IMR-90 (cell line): ENCODE measurements at regions not wholly inside any gene's neighbourhood (a gene's known extent, or its start where the extent isn't known, plus 50 kb on each side); places are given as distances from the start of the nearest gene placed in this dataset.

Source experiments
- ATAC-seq: fragments of 200-7000 bp; cut with Tn5 transposase; 2 replicates; pipeline ENCODE4 v1.9.1; 2020; ENCODE audit warnings: low read depth, mild to moderate bottlenecking, moderate library complexity
- BruUV-seq: library from RNA; stranded (reverse); fragments of 400-500 nt; replicated peaks from 2 replicates; lab custom pipeline; 2021; lab: Mats Ljungman, UMichigan
- CTCF ChIA-PET: fragments of 300-600 bp; formaldehyde crosslinking; extraction: SDS; loops from one replicate; lab custom pipeline; 2021; ENCODE audit warnings: antibody characterized with exemption; lab: Yijun Ruan, JAX
- POLR2A ChIA-PET: fragments of 300-600 bp; sonication (Branson Sonifier 250); formaldehyde crosslinking; loops from one replicate; lab custom pipeline; 2022; ENCODE audit warnings: antibody characterized with exemption; ENCODE audit not compliant: unreplicated experiment; lab: Charles Lee
- DNase-seq: peaks from one replicate; pipeline ENCODE4 v3.0.0; 2013
- H2AFZ ChIP-seq: replicated peaks from 2 replicates; pipeline ENCODE3; 2013; ENCODE audit warnings: low read length, mild to moderate bottlenecking; ENCODE audit not compliant: poor library complexity
- H2AK5ac ChIP-seq: 2 replicates; pipeline ENCODE4 v1.6.1; 2013; ENCODE audit warnings: low read depth, low read length, inconsistent platforms
- H2AK9ac ChIP-seq: replicated peaks from 2 replicates; pipeline ENCODE3; 2013; ENCODE audit warnings: mild to moderate bottlenecking, low read depth, low read length, moderate library complexity; ENCODE audit not compliant: poor library complexity
- H2BK120ac ChIP-seq: 2 replicates; pipeline ENCODE4 v1.6.1; 2013; ENCODE audit warnings: low read depth, low read length, inconsistent platforms
- H2BK15ac ChIP-seq: 3 replicates; pipeline ENCODE4 v1.6.1; 2013; ENCODE audit warnings: low read depth, low read length, inconsistent platforms
- H2BK20ac ChIP-seq: 2 replicates; pipeline ENCODE4 v1.6.1; 2013; ENCODE audit warnings: low read depth, mild to moderate bottlenecking, inconsistent platforms, low read length, moderate library complexity
- H2BK5ac ChIP-seq: 2 replicates; pipeline ENCODE4 v1.6.1; 2013; ENCODE audit warnings: mild to moderate bottlenecking, low read depth, low read length, inconsistent platforms; ENCODE audit not compliant: poor library complexity, severe bottlenecking
- H3K14ac ChIP-seq: replicated peaks from 2 replicates; pipeline ENCODE4 v1.6.1; 2013; ENCODE audit warnings: low read depth, low read length, inconsistent platforms
- H3K18ac ChIP-seq: 2 replicates; pipeline ENCODE4 v1.6.1; 2013; ENCODE audit warnings: low read depth, low read length, control low read depth
- H3K23ac ChIP-seq: 2 replicates; pipeline ENCODE4 v1.6.1; 2013; ENCODE audit warnings: low read depth, low read length, inconsistent platforms
- H3K27ac ChIP-seq: 2 replicates; pipeline ENCODE4 v1.5.1; 2013; ENCODE audit warnings: mild to moderate bottlenecking, control low read depth, low read length; ENCODE audit not compliant: insufficient read depth
- H3K27me3 ChIP-seq: 2 replicates; pipeline ENCODE4 v1.6.1; 2013; ENCODE audit warnings: low read length; ENCODE audit not compliant: control insufficient read depth, insufficient read depth
- H3K36me3 ChIP-seq: 2 replicates; pipeline ENCODE4 v1.6.1; 2013; ENCODE audit warnings: low read length, mixed read lengths; ENCODE audit not compliant: control insufficient read depth, insufficient read depth
- H3K4ac ChIP-seq: 2 replicates; pipeline ENCODE4 v1.6.1; 2013; ENCODE audit warnings: low read depth, low read length, inconsistent platforms
- H3K4me1 ChIP-seq: 2 replicates; pipeline ENCODE4 v1.6.1; 2013; ENCODE audit warnings: low read length, mixed read lengths; ENCODE audit not compliant: control insufficient read depth, insufficient read depth
- H3K4me2 ChIP-seq: 2 replicates; pipeline ENCODE4 v1.6.1; 2013; ENCODE audit warnings: low read depth, mild to moderate bottlenecking, control low read depth, low read length, moderate library complexity
- H3K4me3 ChIP-seq: 2 replicates; pipeline ENCODE4 v1.5.1; 2013; ENCODE audit warnings: low read depth, mild to moderate bottlenecking, control low read depth, low read length, moderate library complexity; ENCODE audit not compliant: insufficient read depth
- H3K56ac ChIP-seq: 2 replicates; pipeline ENCODE4 v1.6.1; 2013; ENCODE audit warnings: low read length, inconsistent platforms; ENCODE audit not compliant: insufficient read depth; ENCODE audit errors: extremely low read depth
- H3K79me1 ChIP-seq, 2 experiments: 2 replicates each; pipeline ENCODE4 v1.6.1; 2013; ENCODE audit warnings: low read length in 2 of 2, inconsistent platforms in 1 of 2, low read depth in 1 of 2
- H3K9ac ChIP-seq: 2 replicates; pipeline ENCODE4 v1.6.1; 2013; ENCODE audit warnings: low read depth, low read length, control low read depth
- H3K9me1 ChIP-seq: 2 replicates; pipeline ENCODE4 v1.6.1; 2013; ENCODE audit warnings: low read length, inconsistent platforms; ENCODE audit not compliant: insufficient read depth
- H3K9me3 ChIP-seq: 2 replicates; pipeline ENCODE4 v1.6.1; 2013; ENCODE audit warnings: low read length; ENCODE audit not compliant: control insufficient read depth, insufficient read depth
- H4K20me1 ChIP-seq: 2 replicates; pipeline ENCODE4 v1.6.1; 2013; ENCODE audit warnings: low read length, inconsistent platforms; ENCODE audit not compliant: insufficient read depth
- H4K5ac ChIP-seq: 2 replicates; pipeline ENCODE4 v1.6.1; 2013; ENCODE audit warnings: mild to moderate bottlenecking, low read depth, low read length, control low read depth
- H4K8ac ChIP-seq, 2 experiments: 2 replicates each; pipeline ENCODE4 v1.6.1; 2013; ENCODE audit warnings: low read depth in 2 of 2, low read length in 2 of 2, control low read depth in 1 of 2, inconsistent platforms in 1 of 2
- H4K91ac ChIP-seq: 2 replicates; pipeline ENCODE4 v1.6.1; 2013; ENCODE audit warnings: low read depth, low read length, inconsistent platforms; ENCODE audit not compliant: insufficient read depth
- BHLHE40 ChIP-seq: fragments of 150-350 bp; IDR thresholded peaks from 2 replicates; pipeline ENCODE4 v1.6.1; 2016; ENCODE audit warnings: mild to moderate bottlenecking, low read depth, low read length
- CEBPB ChIP-seq: IDR thresholded peaks from 2 replicates; pipeline ENCODE4 v1.6.1; 2012; ENCODE audit warnings: low read depth, low read length, improper control_type of control experiment
- CHD1 ChIP-seq: IDR thresholded peaks from 2 replicates; pipeline ENCODE4 v1.6.1; 2012; ENCODE audit warnings: low read depth, low read length, improper control_type of control experiment
- FOS ChIP-seq: fragments of 150-350 bp; IDR thresholded peaks from 2 replicates; pipeline ENCODE4 v1.6.1; 2016; ENCODE audit warnings: low read depth, low read length
- MAFK ChIP-seq: IDR thresholded peaks from 2 replicates; pipeline ENCODE4 v1.6.1; 2012; ENCODE audit warnings: low read depth, low read length, improper control_type of control experiment
- MAZ ChIP-seq: IDR thresholded peaks from 2 replicates; pipeline ENCODE4 v1.6.1; 2012; ENCODE audit warnings: low read depth, mild to moderate bottlenecking, low read length, improper control_type of control experiment, moderate library complexity, borderline replicate concordance
- MXI1 ChIP-seq: IDR thresholded peaks from 2 replicates; pipeline ENCODE4 v1.6.1; 2012; ENCODE audit warnings: low read depth, mild to moderate bottlenecking, low read length, moderate library complexity, borderline replicate concordance
- NFE2L2 ChIP-seq: fragments of 150-350 bp; IDR thresholded peaks from 2 replicates; pipeline ENCODE4 v1.6.1; 2016; ENCODE audit warnings: low read depth, mild to moderate bottlenecking, low read length
- RAD21 ChIP-seq: IDR thresholded peaks from 2 replicates; pipeline ENCODE4 v1.6.1; 2012; ENCODE audit warnings: low read length, improper control_type of control experiment
- RCOR1 ChIP-seq: IDR thresholded peaks from 2 replicates; pipeline ENCODE4 v1.6.1; 2012; ENCODE audit warnings: mild to moderate bottlenecking, low read length, improper control_type of control experiment; ENCODE audit not compliant: insufficient replicate concordance
- RFX5 ChIP-seq: IDR thresholded peaks from 2 replicates; pipeline ENCODE4 v1.8.0; 2012; ENCODE audit warnings: low read depth, mild to moderate bottlenecking, low read length, moderate library complexity
- SMC3 ChIP-seq: fragments of 150-350 bp; IDR thresholded peaks from 2 replicates; pipeline ENCODE4 v1.6.1; 2016; ENCODE audit warnings: low read depth, mild to moderate bottlenecking, antibody characterized with exemption, low read length, moderate library complexity
- WGBS, 2 experiments: methylation state at CpG; one replicate each; pipeline versions ENCODE4 v1.1.5 to v1.1.7; 2013; ENCODE audit warnings: missing lambda C conversion rate in 2 of 2; ENCODE audit not compliant: insufficient read length in 1 of 2; ENCODE audit errors: extremely low coverage in 2 of 2; 5-methylcytosine and 5-hydroxymethylcytosine counted together
- dilution Hi-C: fragments of 300-500 bp; cut with HindIII; formaldehyde crosslinking; loops from one replicate; pipeline ENCODE4 v1.14.3; 2018; ENCODE audit warnings: low sequenced_read_pairs; ENCODE audit not compliant: unreplicated experiment
- in situ Hi-C: fragments of 300-500 bp; cut with MboI; formaldehyde crosslinking; loops from 3 replicates; pipeline ENCODE4 v1.14.3; 2019; ENCODE audit warnings: low sequenced_read_pairs, inconsistent platforms, mixed read lengths
- intact Hi-C: fragments of 100-400 bp; cut with micrococcal nuclease; formaldehyde crosslinking; loops from 2 replicates; pipeline ENCODE4 v1.10.0; 2022
- TF ChIP-seq, protein P1 (sequence below): fragments of 150-350 bp; IDR thresholded peaks from 2 replicates; pipeline ENCODE4 v1.6.1; 2016; ENCODE audit warnings: low read depth, mild to moderate bottlenecking, low read length, moderate library complexity, borderline replicate concordance
- TF ChIP-seq, protein P2 (sequence below): conservative IDR thresholded peaks from 2 replicates; pipeline ENCODE4 v1.5.1; 2012; ENCODE audit warnings: mild to moderate bottlenecking, low read depth, low read length, improper control_type of control experiment
- TF ChIP-seq, protein P3 (sequence below): fragments of 150-350 bp; IDR thresholded peaks from 2 replicates; pipeline ENCODE4 v1.6.1; 2017; ENCODE audit warnings: mild to moderate bottlenecking, antibody characterized with exemption, low read length, low read depth

DNA sequence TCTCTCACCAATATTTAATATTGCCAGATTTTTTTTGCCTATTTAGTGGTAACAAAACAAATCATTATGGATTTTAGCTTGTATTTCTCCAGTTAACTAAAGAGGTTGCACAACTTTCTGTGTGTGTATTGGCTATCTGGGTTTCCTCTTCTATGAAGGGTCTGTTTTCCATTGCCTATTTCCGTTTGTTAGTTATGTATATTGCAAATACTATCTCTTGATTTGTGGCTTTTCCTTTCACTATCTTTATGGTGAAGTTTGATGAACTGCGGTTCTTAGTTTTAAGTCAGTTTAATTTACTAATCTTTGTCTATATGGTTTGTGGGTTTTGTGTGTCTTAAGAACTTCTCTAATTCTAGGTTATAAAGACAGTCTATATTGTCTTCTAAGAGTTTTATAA is 136.3 kb downstream of the CEP120 start:
- Histone ChIP-seq H2AK9ac (no peak overlapping the region), H4K8ac (no peak overlapping the region), H3K4ac (no peak overlapping the region), H3K9me1 (no peaks in the 10 kb centered on the region), H4K5ac (no peak overlapping the region), H3K36me3 (no peaks in the 10 kb centered on the region), H2AFZ (no peak overlapping the region), H2AK5ac (no peak overlapping the region), H3K14ac (no peak overlapping the region), H2BK15ac (no peak overlapping the region), H3K4me2 (no peak overlapping the region), H3K4me3 (no peak overlapping the region), H2BK120ac (no peak overlapping the region), H3K27ac (no peak overlapping the region), H3K56ac (no peak overlapping the region), H3K9me3 (no peaks in the 10 kb centered on the region), H3K18ac (no peak overlapping the region), H2BK20ac (no peak overlapping the region), H3K27me3 (peaks cover 5% of the 10 kb centered on the region), H3K9ac (no peak overlapping the region), H4K20me1 (no peaks in the 10 kb centered on the region), H4K91ac (no peak overlapping the region), H3K4me1 (no peaks in the 10 kb centered on the region), H2BK5ac (no peak overlapping the region), H3K23ac (no peak overlapping the region), H3K79me1 (no peaks in the 10 kb centered on the region)
- DNase-seq: no peak
- no peak for ATAC-seq
- no CpG with 5 or more reads among the region's 2 CpGs for WGBS, 2 experiments
- dilution Hi-C loops: no loop called here
- intact Hi-C loops: loop anchor here (5.0 kb wide), 1 partner anchor 165 kb away; no protein-coding TSS in a partner anchor
- ChIA-PET CTCF (interaction anchor here (1.0 kb wide), 1 partner anchor 8 kb away, joined by 3 read pairs; no protein-coding TSS in a partner anchor), POLR2A (no interaction called here)
- in situ Hi-C loops: no loop called here
- TF ChIP-seq MAFK (no peak), RCOR1 (no peak), MAZ (no peak), RAD21 (no peak), CEBPB (no peak), MXI1 (no peak), NFE2L2 (no peak), BHLHE40 (no peak), SMC3 (no peak), RFX5 (no peak), FOS (no peak), CHD1 (no peak)
- TF ChIP-seq, protein P1, sequence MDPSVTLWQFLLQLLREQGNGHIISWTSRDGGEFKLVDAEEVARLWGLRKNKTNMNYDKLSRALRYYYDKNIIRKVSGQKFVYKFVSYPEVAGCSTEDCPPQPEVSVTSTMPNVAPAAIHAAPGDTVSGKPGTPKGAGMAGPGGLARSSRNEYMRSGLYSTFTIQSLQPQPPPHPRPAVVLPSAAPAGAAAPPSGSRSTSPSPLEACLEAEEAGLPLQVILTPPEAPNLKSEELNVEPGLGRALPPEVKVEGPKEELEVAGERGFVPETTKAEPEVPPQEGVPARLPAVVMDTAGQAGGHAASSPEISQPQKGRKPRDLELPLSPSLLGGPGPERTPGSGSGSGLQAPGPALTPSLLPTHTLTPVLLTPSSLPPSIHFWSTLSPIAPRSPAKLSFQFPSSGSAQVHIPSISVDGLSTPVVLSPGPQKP: no peak
- TF ChIP-seq, protein P2, sequence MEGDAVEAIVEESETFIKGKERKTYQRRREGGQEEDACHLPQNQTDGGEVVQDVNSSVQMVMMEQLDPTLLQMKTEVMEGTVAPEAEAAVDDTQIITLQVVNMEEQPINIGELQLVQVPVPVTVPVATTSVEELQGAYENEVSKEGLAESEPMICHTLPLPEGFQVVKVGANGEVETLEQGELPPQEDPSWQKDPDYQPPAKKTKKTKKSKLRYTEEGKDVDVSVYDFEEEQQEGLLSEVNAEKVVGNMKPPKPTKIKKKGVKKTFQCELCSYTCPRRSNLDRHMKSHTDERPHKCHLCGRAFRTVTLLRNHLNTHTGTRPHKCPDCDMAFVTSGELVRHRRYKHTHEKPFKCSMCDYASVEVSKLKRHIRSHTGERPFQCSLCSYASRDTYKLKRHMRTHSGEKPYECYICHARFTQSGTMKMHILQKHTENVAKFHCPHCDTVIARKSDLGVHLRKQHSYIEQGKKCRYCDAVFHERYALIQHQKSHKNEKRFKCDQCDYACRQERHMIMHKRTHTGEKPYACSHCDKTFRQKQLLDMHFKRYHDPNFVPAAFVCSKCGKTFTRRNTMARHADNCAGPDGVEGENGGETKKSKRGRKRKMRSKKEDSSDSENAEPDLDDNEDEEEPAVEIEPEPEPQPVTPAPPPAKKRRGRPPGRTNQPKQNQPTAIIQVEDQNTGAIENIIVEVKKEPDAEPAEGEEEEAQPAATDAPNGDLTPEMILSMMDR: no peak
- TF ChIP-seq, protein P3, sequence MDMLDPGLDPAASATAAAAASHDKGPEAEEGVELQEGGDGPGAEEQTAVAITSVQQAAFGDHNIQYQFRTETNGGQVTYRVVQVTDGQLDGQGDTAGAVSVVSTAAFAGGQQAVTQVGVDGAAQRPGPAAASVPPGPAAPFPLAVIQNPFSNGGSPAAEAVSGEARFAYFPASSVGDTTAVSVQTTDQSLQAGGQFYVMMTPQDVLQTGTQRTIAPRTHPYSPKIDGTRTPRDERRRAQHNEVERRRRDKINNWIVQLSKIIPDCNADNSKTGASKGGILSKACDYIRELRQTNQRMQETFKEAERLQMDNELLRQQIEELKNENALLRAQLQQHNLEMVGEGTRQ: no peak
- no TSS peak for BruUV-seq
